ENCODE measurements at regions not wholly inside any gene's neighbourhood (a gene's known extent, or its start where the extent isn't known, plus 50 kb on each side); places are given as distances from the start of the nearest gene placed in this dataset.

GRCh38 chr9:21747175-21747574 lies 55.3 kb upstream of the MTAP start:
- Histone ChIP-seq H3K27ac (ENCODE audit: low read length) (peak overlapping the region; percentile 10), H3K27me3 (ENCODE audit: low read length) (no peaks in the 10 kb centered on the region), H3K36me3 (ENCODE audit: low read depth, low read length) (no peaks in the 10 kb centered on the region), H3K9me3 (ENCODE audit: low read length) (no peaks in the 10 kb centered on the region), H2AFZ (ENCODE audit: low read length) (no peak overlapping the region), H3K4me2 (ENCODE audit: low read length) (peak overlapping the region; percentile 14; the same call in 1 of the 2 replicates), H3K4me1 (ENCODE audit: insufficient read depth, low read length) (peaks cover 19% of the 10 kb centered on the region), H3K9ac (ENCODE audit: low read length) (no peak overlapping the region), H3K4me3 (ENCODE audit: low read length) (no peak overlapping the region), H3K79me2 (ENCODE audit: low read length) (no peaks in the 10 kb centered on the region), H3K9me2 (replicated peaks; ENCODE audit: low read length) (no peaks in the 10 kb centered on the region), H3F3A (ENCODE audit: low read length, unreplicated experiment) (no peaks in the 10 kb centered on the region), H4K20me1 (ENCODE audit: low read length) (no peaks in the 10 kb centered on the region)
- ChIA-PET CTCF (no interaction called here), POLR2A (ENCODE audit: unreplicated experiment) (no interaction called here)
- intact Hi-C loops (cut with micrococcal nuclease), result no loop called here
- peak; percentile 77 for DNase-seq
- peak; percentile 48 for ATAC-seq
- TF ChIP-seq EZH2phosphoT487 (IDR thresholded peaks at IDR 0.05; ENCODE audit: borderline replicate concordance, low read length) (no peak), CTCF (conservative IDR thresholded peaks at IDR 0.05; ENCODE audit: low read depth, low read length) (no peak), EZH2 (IDR thresholded peaks at IDR 0.05; ENCODE audit: low read length, unreplicated experiment) (no peak)
- BruUV-seq (replicated peaks), result no TSS peak

GRCh38 chr9:21750021-21750735 lies 52.3 kb upstream of the MTAP start:
- no peaks in the 10 kb centered on the region for H3F3A ChIP-seq (ENCODE audit: low read length, unreplicated experiment)
- H3K9me3 ChIP-seq (ENCODE audit: low read length), result no peaks in the 10 kb centered on the region
- H3K4me2 ChIP-seq (ENCODE audit: low read length), result no peak overlapping the region
- H3K4me3 ChIP-seq (ENCODE audit: low read length), result no peak overlapping the region
- no peak overlapping the region for H3K27ac ChIP-seq (ENCODE audit: low read length)
- intact Hi-C loops (cut with micrococcal nuclease), result no loop called here
- POLR2A ChIA-PET (ENCODE audit: unreplicated experiment), result no interaction called here
- CTCF ChIA-PET, result no interaction called here
- no peaks in the 10 kb centered on the region for H4K20me1 ChIP-seq (ENCODE audit: low read length)
- H3K9ac ChIP-seq (ENCODE audit: low read length), result no peak overlapping the region
- no peaks in the 10 kb centered on the region for H3K9me2 ChIP-seq (replicated peaks; ENCODE audit: low read length)
- H3K79me2 ChIP-seq (ENCODE audit: low read length), result no peaks in the 10 kb centered on the region
- no peaks in the 10 kb centered on the region for H3K27me3 ChIP-seq (ENCODE audit: low read length)
- DNase-seq (no peak), ATAC-seq (no peak)
- no peak for TF ChIP-seq EZH2phosphoT487 (IDR thresholded peaks at IDR 0.05; ENCODE audit: borderline replicate concordance, low read length)
- TF ChIP-seq CTCF (conservative IDR thresholded peaks at IDR 0.05; ENCODE audit: low read depth, low read length), result no peak
- TF ChIP-seq EZH2 (IDR thresholded peaks at IDR 0.05; ENCODE audit: low read length, unreplicated experiment), result no peak
- BruUV-seq (replicated peaks), result no TSS peak
- no peak overlapping the region for H2AFZ ChIP-seq (ENCODE audit: low read length)
- H3K4me1 ChIP-seq (ENCODE audit: insufficient read depth, low read length), result peaks cover 31% of the 10 kb centered on the region
- no peaks in the 10 kb centered on the region for H3K36me3 ChIP-seq (ENCODE audit: low read depth, low read length)

GRCh38 chr9:21751998-21752397 lies 50.4 kb upstream of the MTAP start:
- no TSS peak for BruUV-seq (replicated peaks)
- Histone ChIP-seq H3K4me3 (ENCODE audit: low read length) (no peak overlapping the region), H3F3A (ENCODE audit: low read length, unreplicated experiment) (no peaks in the 10 kb centered on the region), H3K79me2 (ENCODE audit: low read length) (no peaks in the 10 kb centered on the region), H3K4me2 (ENCODE audit: low read length) (no peak overlapping the region), H2AFZ (ENCODE audit: low read length) (no peak overlapping the region), H3K27me3 (ENCODE audit: low read length) (no peaks in the 10 kb centered on the region), H3K9me2 (replicated peaks; ENCODE audit: low read length) (no peaks in the 10 kb centered on the region), H3K36me3 (ENCODE audit: low read depth, low read length) (no peaks in the 10 kb centered on the region), H3K27ac (ENCODE audit: low read length) (no peak overlapping the region), H4K20me1 (ENCODE audit: low read length) (no peaks in the 10 kb centered on the region), H3K4me1 (ENCODE audit: insufficient read depth, low read length) (peaks cover 32% of the 10 kb centered on the region), H3K9me3 (ENCODE audit: low read length) (no peaks in the 10 kb centered on the region), H3K9ac (ENCODE audit: low read length) (no peak overlapping the region)
- POLR2A ChIA-PET (ENCODE audit: unreplicated experiment), result no interaction called here
- no peak for DNase-seq
- CTCF ChIA-PET, result no interaction called here
- TF ChIP-seq EZH2phosphoT487 (IDR thresholded peaks at IDR 0.05; ENCODE audit: borderline replicate concordance, low read length), result no peak
- TF ChIP-seq EZH2 (IDR thresholded peaks at IDR 0.05; ENCODE audit: low read length, unreplicated experiment), result no peak
- no peak for TF ChIP-seq CTCF (conservative IDR thresholded peaks at IDR 0.05; ENCODE audit: low read depth, low read length)
- no peak for ATAC-seq
- intact Hi-C loops (cut with micrococcal nuclease), result no loop called here

All from PC-3 (cell line).